Stomach (tissue), 8 donors: ENCODE measurements at regions not wholly inside any gene's neighbourhood (a gene's known extent, or its start where the extent isn't known, plus 50 kb on each side); places are given as distances from the start of the nearest gene placed in this dataset.
"Not testable (repeated sequence)": the region's sequence is repeated elsewhere in the genome, so short reads cannot be mapped to it uniquely, and the experiment has no call there.

Source experiments
- DNase-seq, 2 donors: peaks; one replicate each; pipeline versions ENCODE4 v3.0.0 to v3.0.0-alpha.2; 2013 to 2019
- H3K27ac ChIP-seq, 5 donors: fragments of 200-600 bp in 4 of 5; sonication (generic) in 4 of 5; one replicate each; pipeline ENCODE4 v1.5.1; 2013 to 2019; ENCODE audit warnings: mild to moderate bottlenecking in 1 of 5, moderate library complexity in 1 of 5
- H3K27me3 ChIP-seq, 3 donors: fragments of 200-600 bp; sonication (generic); one replicate each; pipeline ENCODE4 v1.5.1; 2017 to 2019; ENCODE audit warnings: mixed run types in 1 of 3
- H3K36me3 ChIP-seq, 4 donors: fragments of 200-600 bp; sonication (generic); 1 replicate in 3 of 4; 2 replicates in 1 of 4; pipeline ENCODE4 v1.5.1; 2016 to 2019
- H3K4me1 ChIP-seq, 4 donors: fragments of 200-600 bp; sonication (generic); one replicate each; pipeline ENCODE4 v1.5.1; 2016 to 2019
- H3K4me3 ChIP-seq, 4 donors: fragments of 200-600 bp; sonication (generic) in 3 of 4; one replicate each; pipeline ENCODE4 v1.5.1; 2016 to 2019; ENCODE audit warnings: mild to moderate bottlenecking in 1 of 4
- H3K9me3 ChIP-seq, 4 donors: fragments of 200-600 bp; sonication (generic); one replicate each; pipeline ENCODE4 v1.5.1; 2016 to 2019
- CTCF ChIP-seq, 7 experiments: fragments of 450-650 bp in 4 of 7; fragments of 200-600 bp in 3 of 7; sonication (generic) in 3 of 7; IDR thresholded peaks; one replicate each; pipeline ENCODE4 v1.5.1; 2016 to 2019; ENCODE audit warnings: antibody characterized with exemption in 7 of 7, control low read depth in 2 of 7, mild to moderate bottlenecking in 1 of 7
- EP300 ChIP-seq: sonication (generic); formaldehyde crosslinking; IDR thresholded peaks from one replicate; pipeline ENCODE4 v1.6.1; 2017; ENCODE audit warnings: antibody characterized with exemption
- POLR2A ChIP-seq, 4 donors: fragments of 450-650 bp; IDR thresholded peaks; one replicate each; pipeline ENCODE4 v1.6.1; 2016; ENCODE audit warnings: antibody characterized with exemption in 4 of 4, control low read depth in 2 of 4, mild to moderate bottlenecking in 1 of 4, moderate library complexity in 1 of 4
- POLR2AphosphoS5 ChIP-seq, 3 donors: sonication (generic); formaldehyde crosslinking; IDR thresholded peaks; one replicate each; pipeline ENCODE4 v1.6.1; 2016; ENCODE audit warnings: antibody characterized with exemption in 3 of 3
- WGBS, 5 donors: extraction: QIAGEN DNeasy Blood & Tissue Kit in 3 of 5; methylation state at CpG; one replicate each; pipeline versions ENCODE4 v1.1.5 to v1.1.7; 2013 to 2018; 5-methylcytosine and 5-hydroxymethylcytosine counted together
- intact Hi-C: fragments of 100-400 bp; cut with DNase I; formaldehyde crosslinking; loops from one replicate; pipeline ENCODE4 v1.15.1; 2023; ENCODE audit warnings: low total_unique reads
- donor health status: healthy with polysubstance abuse.
- donor health status: Bipolar disorder and iron deficiency.
- donor health status: healthy.

GRCh38 chr14:35215110-35215813 is 76.9 kb upstream of the PSMA6 start:
- TF ChIP-seq POLR2AphosphoS5 (IDR thresholded peaks at IDR 0.05) (no peak), CTCF (IDR thresholded peaks at IDR 0.05) (peak in 2 of 7 experiments; percentile 21)
- Histone ChIP-seq H3K4me1 (peaks cover 0 to 13% (median 3%) of the 10 kb centered on the region in 4 donors), H3K4me3 (no peak overlapping the region), H3K27me3 (no peaks in the 10 kb centered on the region), H3K36me3 (no peaks in the 10 kb centered on the region), H3K27ac (no peak overlapping the region), H3K9me3 (no peaks in the 10 kb centered on the region)
- DNase-seq = peak in 1 of 2 donors; percentile 67
- intact Hi-C loops = loop anchor here (5.0 kb wide), 1 partner anchor 197 kb away; no protein-coding TSS in a partner anchor
- WGBS, 5 donors = 78 to 85% (median 82%) methylated on average over 5 of the region's 5 CpGs

GRCh38 chr14:35218176-35218575 is 74.0 kb upstream of the PSMA6 start:
- not testable (repeated sequence) for H3K27ac ChIP-seq, DNase-seq, H3K9me3 ChIP-seq, H3K36me3 ChIP-seq, H3K27me3 ChIP-seq, H3K4me3 ChIP-seq
- 92 to 100% (median 100%) methylated on average over 2 of the region's 2 CpGs for WGBS, 5 donors
- intact Hi-C loops = loop anchor here (5.0 kb wide), 1 partner anchor 194 kb away; no protein-coding TSS in a partner anchor
- H3K4me1 ChIP-seq = peaks cover 0 to 13% (median 3%) of the 10 kb centered on the region in 4 donors

- peaks cover 0 to 10% (median 2%) of the 10 kb centered on the region in 4 donors for H3K4me1 ChIP-seq
- 96 to 99% (median 98%) methylated on average over 6 of the region's 6 CpGs for WGBS, 5 donors
- DNase-seq = no peak
- no peak overlapping the region for H3K4me3 ChIP-seq
- no peaks in the 10 kb centered on the region for H3K27me3 ChIP-seq
- no peaks in the 10 kb centered on the region for H3K9me3 ChIP-seq
- H3K36me3 ChIP-seq = no peaks in the 10 kb centered on the region
- H3K27ac ChIP-seq = no peak overlapping the region
- intact Hi-C loops = loop anchor here (5.0 kb wide), 1 partner anchor 193 kb away; no protein-coding TSS in a partner anchor
- no peak for TF ChIP-seq CTCF (IDR thresholded peaks at IDR 0.05)
- TF ChIP-seq POLR2AphosphoS5 (IDR thresholded peaks at IDR 0.05) = no peak
- TF ChIP-seq EP300 = no peak
- no peak for TF ChIP-seq POLR2A (IDR thresholded peaks at IDR 0.05)
Measured at GRCh38 chr14:35218963-35219362, 73.2 kb upstream of the PSMA6 start.

GRCh38 chr14:35220027-35220676 is 72.0 kb upstream of the PSMA6 start:
- WGBS, 5 donors = 89 to 98% (median 93%) methylated on average over 3 of the region's 3 CpGs
- Histone ChIP-seq H3K27me3 (no peaks in the 10 kb centered on the region), H3K36me3 (no peaks in the 10 kb centered on the region), H3K4me1 (peaks cover 0 to 8% (median 0%) of the 10 kb centered on the region in 4 donors), H3K9me3 (no peaks in the 10 kb centered on the region), H3K4me3 (no peak overlapping the region), H3K27ac (no peak overlapping the region)
- TF ChIP-seq POLR2A (IDR thresholded peaks at IDR 0.05) = no peak
- no peak for TF ChIP-seq EP300
- TF ChIP-seq POLR2AphosphoS5 (IDR thresholded peaks at IDR 0.05) = no peak
- TF ChIP-seq CTCF (IDR thresholded peaks at IDR 0.05) = no peak
- intact Hi-C loops = no loop called here
- no peak for DNase-seq

GRCh38 chr14:35220920-35221319 is 71.3 kb upstream of the PSMA6 start:
- intact Hi-C loops = no loop called here

More at GRCh38 chr14:35220920-35221319, 71.3 kb upstream of the PSMA6 start:
- no peaks in the 10 kb centered on the region for H3K9me3 ChIP-seq
- TF ChIP-seq POLR2A (IDR thresholded peaks at IDR 0.05) (no peak), POLR2AphosphoS5 (IDR thresholded peaks at IDR 0.05) (no peak), EP300 (no peak), CTCF (IDR thresholded peaks at IDR 0.05) (no peak)
- WGBS, 5 donors = 90 to 96% (median 94%) methylated on average over 1 of the region's 1 CpG
- H3K27ac ChIP-seq = no peak overlapping the region
- H3K4me3 ChIP-seq = no peak overlapping the region
- no peak for DNase-seq
- peaks cover 0 to 8% (median 0%) of the 10 kb centered on the region in 4 donors for H3K4me1 ChIP-seq
- H3K36me3 ChIP-seq = no peaks in the 10 kb centered on the region
- H3K27me3 ChIP-seq = no peaks in the 10 kb centered on the region
